ENCODE measurements at regions not wholly inside any gene's neighbourhood (a gene's known extent, or its start where the extent isn't known, plus 50 kb on each side); places are given as distances from the start of the nearest gene placed in this dataset.
"Not testable (repeated sequence)": the region's sequence is repeated elsewhere in the genome, so short reads cannot be mapped to it uniquely, and the experiment has no call there.

- not testable (repeated sequence) for DNase-seq (ENCODE audit: low read depth)
Observed at GRCh38 chr4:17436047-17436749, 75.7 kb downstream of the QDPR start.

GRCh38 chr4:17433827-17434226, 78.1 kb downstream of the QDPR start:
- no peak for TF ChIP-seq CTCF (IDR thresholded peaks at IDR 0.05; ENCODE audit: control insufficient read depth, insufficient read depth, low read depth, low read length, missing control alignments)
- no peak overlapping the region for H3K4me3 ChIP-seq (ENCODE audit: control insufficient read depth, low read depth, low read length)
- DNase-seq (ENCODE audit: low read depth) = no peak

More at GRCh38 chr4:17436047-17436749, 75.7 kb downstream of the QDPR start:
- H3K4me3 ChIP-seq (ENCODE audit: control insufficient read depth, low read depth, low read length) = not testable (repeated sequence)

GRCh38 chr4:17427991-17428390, 83.9 kb downstream of the QDPR start:
- H3K4me3 ChIP-seq (ENCODE audit: control insufficient read depth, low read depth, low read length) = no peak overlapping the region
- no peak for DNase-seq (ENCODE audit: low read depth)
- TF ChIP-seq CTCF (IDR thresholded peaks at IDR 0.05; ENCODE audit: control insufficient read depth, insufficient read depth, low read depth, low read length, missing control alignments) = no peak

GRCh38 chr4:17426222-17426621, 85.7 kb downstream of the QDPR start:
- no peak for DNase-seq (ENCODE audit: low read depth)
- no peak for TF ChIP-seq CTCF (IDR thresholded peaks at IDR 0.05; ENCODE audit: control insufficient read depth, insufficient read depth, low read depth, low read length, missing control alignments)
- no peak overlapping the region for H3K4me3 ChIP-seq (ENCODE audit: control insufficient read depth, low read depth, low read length)

- no peak for TF ChIP-seq CTCF (IDR thresholded peaks at IDR 0.05; ENCODE audit: control insufficient read depth, insufficient read depth, low read depth, low read length, missing control alignments)
- no peak for DNase-seq (ENCODE audit: low read depth)
- no peak overlapping the region for H3K4me3 ChIP-seq (ENCODE audit: control insufficient read depth, low read depth, low read length)
Observed at GRCh38 chr4:17418010-17418409, 93.9 kb downstream of the QDPR start.

GRCh38 chr4:17414392-17414791, 97.5 kb downstream of the QDPR start:
- no peak overlapping the region for H3K4me3 ChIP-seq (ENCODE audit: control insufficient read depth, low read depth, low read length)
- no peak for DNase-seq (ENCODE audit: low read depth)
- TF ChIP-seq CTCF (IDR thresholded peaks at IDR 0.05; ENCODE audit: control insufficient read depth, insufficient read depth, low read depth, low read length, missing control alignments) = no peak

- no peak overlapping the region for H3K4me3 ChIP-seq (ENCODE audit: control insufficient read depth, low read depth, low read length)
- no peak for TF ChIP-seq CTCF (IDR thresholded peaks at IDR 0.05; ENCODE audit: control insufficient read depth, insufficient read depth, low read depth, low read length, missing control alignments)
- no peak for DNase-seq (ENCODE audit: low read depth)
Observed at GRCh38 chr4:17400686-17401085, 111.2 kb downstream of the QDPR start.

All from AG09309 (cell line).